ENCODE measurements at regions not wholly inside any gene's neighbourhood (a gene's known extent, or its start where the extent isn't known, plus 50 kb on each side); places are given as distances from the start of the nearest gene placed in this dataset.
"Not testable (repeated sequence)": the region's sequence is repeated elsewhere in the genome, so short reads cannot be mapped to it uniquely, and the experiment has no call there.

- DNase-seq = no peak
These were observed 336.0 kb downstream of the CCDC85A start for GRCh38 chr2:56519806-56520205.

GRCh38 chr2:56522605-56523089, 338.9 kb downstream of the CCDC85A start:
- peak; percentile 70 for DNase-seq

DNA sequence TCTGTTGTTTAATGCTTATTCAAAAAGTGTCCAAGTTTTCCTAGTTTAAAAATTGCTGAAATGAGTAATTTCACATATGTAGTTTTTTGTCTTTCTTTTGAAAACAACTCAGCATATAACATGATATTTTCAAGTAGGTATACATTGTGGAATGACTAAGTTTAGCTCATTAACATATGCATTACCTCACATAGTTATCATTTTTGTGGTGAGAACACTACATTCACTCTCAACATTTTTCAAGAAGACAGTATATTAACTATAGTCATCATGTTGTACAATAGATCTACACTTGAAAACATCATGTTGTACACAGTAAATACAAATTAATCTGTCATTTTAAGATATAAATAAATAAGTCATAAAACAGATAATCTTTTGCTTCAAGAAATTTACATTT, 340.0 kb downstream of the CCDC85A start:
- no peak for DNase-seq

GRCh38 chr2:56531668-56532420, 348.1 kb downstream of the CCDC85A start:
- no peak for DNase-seq

GRCh38 chr2:56534321-56534720, 350.5 kb downstream of the CCDC85A start:
- no peak for DNase-seq

DNA sequence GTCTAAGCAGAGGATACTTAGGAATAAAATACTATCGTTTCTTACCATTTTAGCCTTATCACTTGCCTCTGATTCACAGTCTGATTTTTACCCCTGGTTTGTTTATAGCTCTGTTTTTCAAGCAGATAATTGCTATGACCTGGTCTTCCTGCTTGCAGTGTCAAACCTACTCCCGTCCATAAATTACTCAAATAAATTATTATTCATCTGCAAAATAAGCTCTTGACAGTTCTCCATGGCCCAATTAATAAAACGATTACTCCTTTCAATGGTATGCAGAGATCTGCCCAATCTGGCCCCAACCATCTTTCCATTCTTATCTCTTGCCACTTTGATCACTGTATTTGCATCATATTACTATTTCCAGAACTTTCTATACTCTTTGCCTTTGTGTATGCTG, 354.0 kb downstream of the CCDC85A start:
- no peak for DNase-seq

DNA sequence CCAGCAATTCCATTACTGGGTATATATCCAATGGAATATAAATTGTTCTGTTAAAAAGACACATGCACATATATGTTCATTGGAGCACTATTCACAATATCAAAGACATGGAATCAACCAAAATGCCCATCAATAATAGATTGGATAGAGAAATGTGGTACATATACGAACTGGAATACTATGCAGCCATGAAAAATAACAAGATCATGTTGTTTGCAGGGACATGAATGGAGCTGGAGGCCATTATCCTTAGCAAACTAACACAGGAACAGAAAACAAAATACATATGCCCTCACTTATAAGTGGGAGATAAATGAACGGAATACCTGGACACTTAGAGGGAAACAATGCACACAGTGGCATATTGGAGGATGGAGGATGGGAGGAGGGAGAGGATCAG, 355.8 kb downstream of the CCDC85A start:
- DNase-seq = no peak

DNA sequence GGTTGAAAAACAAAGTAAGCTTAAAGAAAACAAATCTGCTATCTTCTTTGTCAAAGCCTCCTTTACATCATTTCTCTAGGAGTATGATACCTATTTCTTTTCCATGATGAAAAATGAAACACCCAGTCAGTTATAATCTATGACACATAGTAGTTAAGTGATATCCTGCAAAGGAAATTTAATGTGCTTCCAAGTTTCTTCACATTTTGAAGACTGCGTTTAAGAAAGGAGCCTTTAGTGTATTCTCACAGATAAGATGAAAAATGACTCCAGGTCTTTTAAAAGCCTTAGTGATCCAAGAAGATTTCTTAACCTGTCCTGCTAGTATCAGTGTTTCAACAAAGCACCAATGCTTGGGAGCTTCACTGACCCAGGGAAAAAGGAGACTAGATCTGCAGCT, 356.7 kb downstream of the CCDC85A start:
- DNase-seq = no peak

DNA sequence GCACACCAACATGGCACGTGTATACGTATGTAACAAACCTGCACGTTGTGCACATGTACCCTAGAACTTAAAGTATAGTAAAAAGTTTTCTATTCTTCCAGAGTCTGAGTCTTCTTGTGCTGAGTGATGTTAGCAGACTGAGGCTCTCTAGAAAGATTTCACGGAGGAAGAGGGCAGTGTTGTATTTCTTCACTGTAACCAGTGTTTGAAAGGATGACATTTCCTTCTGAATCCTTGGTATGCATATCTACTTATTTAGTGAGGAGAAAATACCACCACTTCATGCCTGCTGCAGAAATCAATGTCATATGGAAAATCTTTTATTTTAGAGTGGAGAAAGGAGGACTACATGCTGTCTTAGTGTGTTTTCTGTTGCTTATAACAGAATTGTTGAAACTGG, 357.1 kb downstream of the CCDC85A start:
- DNase-seq = no peak

DNA sequence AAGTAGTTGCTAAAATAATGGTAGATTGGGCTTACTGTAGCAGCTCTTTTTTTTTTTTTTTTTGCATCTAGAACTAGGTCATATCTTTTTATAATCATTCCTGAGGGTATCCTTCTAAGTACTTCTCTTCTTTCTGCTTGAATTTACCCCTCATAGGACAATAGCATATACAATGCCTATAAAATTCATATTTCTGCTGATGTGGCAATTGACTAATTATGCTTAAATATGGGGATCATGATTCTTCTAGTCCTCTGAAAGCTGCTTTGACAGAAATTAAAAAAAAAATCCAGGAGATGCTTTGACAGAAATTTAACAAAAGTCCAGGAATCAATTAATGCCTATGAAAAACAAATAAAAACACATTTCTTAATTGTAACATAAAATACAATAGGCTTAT, 358.4 kb downstream of the CCDC85A start:
- DNase-seq = no peak

DNA sequence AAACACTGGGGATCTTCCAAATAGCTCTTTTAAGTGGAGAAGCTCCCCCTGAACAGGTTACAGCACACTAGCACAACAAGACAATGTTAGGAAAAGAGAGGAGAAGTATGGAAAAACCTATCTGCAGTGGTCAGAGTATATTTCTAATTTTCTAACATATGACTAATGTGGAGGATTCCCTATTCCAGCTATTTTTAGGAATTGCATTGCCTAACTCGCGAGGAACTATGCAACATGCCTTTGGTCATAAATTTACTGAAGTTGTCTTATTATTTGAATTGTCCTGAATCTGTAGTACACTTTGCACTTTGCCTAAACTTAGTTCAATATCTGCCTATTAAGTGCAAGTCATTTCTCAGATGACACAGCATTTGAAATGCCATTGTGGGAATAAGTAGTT, 381.4 kb downstream of the CCDC85A start:
- DNase-seq = no peak

DNA sequence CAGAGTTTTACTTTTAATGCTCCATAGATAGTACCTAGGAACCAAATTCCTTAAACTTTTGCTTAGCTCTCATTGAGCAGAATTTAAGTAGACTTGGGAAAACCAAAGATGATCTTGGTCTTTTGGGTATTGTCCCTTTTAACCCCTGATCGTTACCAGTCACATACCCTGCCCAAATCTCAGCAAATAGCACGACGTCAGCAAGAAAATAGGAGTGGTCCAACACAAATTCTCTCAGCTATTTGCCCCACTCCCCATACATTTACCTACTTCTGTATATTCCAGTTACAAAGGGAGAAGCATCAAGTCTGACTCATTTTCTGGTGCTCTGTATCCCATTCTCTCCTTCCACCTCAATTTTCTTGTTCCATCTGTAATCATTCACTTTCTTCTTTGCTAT, 387.3 kb downstream of the CCDC85A start:
- no peak for DNase-seq

- DNase-seq = no peak
These were observed 392.2 kb downstream of the CCDC85A start for GRCh38 chr2:56576001-56576400.

- no peak for DNase-seq
These were observed 396.5 kb downstream of the CCDC85A start for GRCh38 chr2:56580242-56580641.

GRCh38 chr2:56582570-56582969, 398.8 kb downstream of the CCDC85A start:
- DNase-seq = no peak

GRCh38 chr2:56583796-56584315, 400.1 kb downstream of the CCDC85A start:
- no peak for DNase-seq

GRCh38 chr2:56587456-56587855, 403.7 kb downstream of the CCDC85A start:
- DNase-seq = no peak

DNA sequence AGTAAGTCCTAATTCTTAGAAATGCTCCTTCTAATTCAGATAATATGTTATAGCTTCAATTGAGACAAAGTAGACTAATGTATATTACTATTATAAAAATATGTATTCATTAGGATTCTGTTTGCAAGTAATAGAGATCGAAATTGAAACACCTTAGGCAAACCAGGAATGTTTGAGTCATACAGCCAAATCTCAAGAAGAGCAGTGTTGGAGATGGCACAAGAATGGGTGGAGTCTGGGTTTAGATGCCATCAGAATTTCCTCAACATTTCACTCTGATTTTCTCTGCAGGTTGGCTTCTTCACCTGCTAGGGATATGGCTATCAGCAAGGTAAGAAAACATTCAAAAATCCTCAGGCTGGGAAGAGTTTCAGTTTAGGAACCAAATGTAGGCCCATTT, 405.4 kb downstream of the CCDC85A start:
- DNase-seq = no peak

GRCh38 chr2:56589835-56590234, 406.0 kb downstream of the CCDC85A start:
- no peak for DNase-seq

DNA sequence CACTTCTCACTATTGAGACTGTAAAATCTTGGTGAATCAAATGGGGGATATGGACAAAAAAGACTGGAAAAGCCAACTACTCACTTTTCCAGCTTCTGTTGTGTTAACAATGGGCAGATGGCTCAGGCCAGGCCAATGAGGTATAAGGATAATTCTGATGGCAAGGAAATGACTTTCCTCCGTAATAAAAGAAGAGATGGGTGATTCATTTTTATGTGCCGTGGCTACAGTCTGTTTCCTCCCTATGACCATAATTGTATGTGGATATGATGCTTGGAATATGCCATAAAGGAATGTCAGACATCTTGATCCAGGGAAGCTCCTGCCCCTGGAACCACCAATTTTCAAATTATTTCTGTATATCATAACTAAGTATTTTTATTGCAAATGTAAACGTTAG, 406.8 kb downstream of the CCDC85A start:
- DNase-seq = no peak

- DNase-seq = not testable (repeated sequence)
These were observed 422.3 kb downstream of the CCDC85A start for GRCh38 chr2:56606086-56606485.

GRCh38 chr2:56613254-56613653, 429.5 kb downstream of the CCDC85A start:
- DNase-seq = no peak

- DNase-seq = no peak
These were observed 430.1 kb downstream of the CCDC85A start for GRCh38 chr2:56613920-56614319.

- DNase-seq = no peak
These were observed 432.0 kb downstream of the CCDC85A start for GRCh38 chr2:56615760-56616159.

DNA sequence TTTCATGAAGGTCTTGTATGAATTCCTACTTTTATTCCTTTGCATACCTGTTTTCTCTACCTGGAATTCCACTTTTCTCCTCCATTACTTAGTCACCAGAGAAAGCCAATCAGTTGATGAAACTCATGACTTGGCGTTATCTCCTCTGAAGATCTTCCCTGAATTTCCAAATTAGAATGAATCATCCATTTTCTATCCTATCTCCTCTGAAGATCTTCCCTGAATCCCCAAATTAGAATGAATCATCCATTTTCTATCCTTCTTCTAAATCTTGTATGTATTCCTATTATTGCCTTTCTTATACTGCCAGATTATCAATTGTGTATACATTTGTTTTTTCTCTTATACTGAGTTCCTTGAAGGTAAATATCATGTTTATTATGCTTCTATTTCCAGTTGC, 440.4 kb downstream of the CCDC85A start:
- DNase-seq = no peak

Measured in NCI-H1694 (cell line).